GM21423 (cell line): ENCODE measurements at regions not wholly inside any gene's neighbourhood (a gene's known extent, or its start where the extent isn't known, plus 50 kb on each side); places are given as distances from the start of the nearest gene placed in this dataset.

Source experiments
- ATAC-seq: cut with Tn5 transposase; IDR thresholded peaks from one replicate; pipeline ENCODE4 v1.9.1; 2021; ENCODE audit warnings: mild to moderate bottlenecking, moderate library complexity; ENCODE audit not compliant: unreplicated experiment

DNA sequence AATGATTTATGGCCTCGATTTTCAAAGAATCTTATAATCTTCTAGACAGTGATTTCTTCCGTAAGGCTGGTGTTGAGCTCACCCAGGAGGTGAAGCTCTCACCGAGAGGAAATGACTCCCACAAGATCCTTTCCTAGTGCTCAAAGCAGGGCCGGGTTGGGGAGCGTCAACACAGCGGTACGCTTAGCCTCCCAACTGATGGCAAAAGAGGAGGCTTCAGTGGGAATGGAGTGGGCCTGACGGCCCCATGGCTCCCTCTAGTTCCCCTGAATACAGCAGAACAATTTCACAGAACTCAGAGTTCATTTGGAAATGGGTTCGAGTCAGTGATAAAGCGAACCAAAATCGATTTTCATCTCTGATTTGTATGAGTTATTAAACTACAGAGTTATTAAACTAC lies 449.5 kb downstream of the KLF12 start:
- no peak for ATAC-seq

DNA sequence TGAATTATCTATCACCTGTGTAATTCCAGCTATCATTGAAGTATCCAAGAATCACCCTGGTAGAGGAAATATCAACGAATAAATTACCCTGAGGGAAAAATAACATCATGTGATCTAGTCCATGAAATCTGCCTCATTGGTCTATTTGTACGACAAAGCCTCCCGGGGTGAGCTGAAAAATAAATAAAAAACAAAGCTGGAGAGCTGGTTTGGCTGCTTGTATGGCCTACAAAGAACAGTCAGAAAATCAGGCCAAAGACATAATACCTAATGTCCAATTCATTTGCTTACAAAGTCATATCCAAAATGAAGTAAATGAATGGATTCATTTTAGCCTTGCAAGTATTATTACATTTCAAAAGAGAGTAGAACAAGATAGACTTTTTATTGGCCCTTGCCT lies 449.9 kb downstream of the KLF12 start:
- ATAC-seq = no peak

DNA sequence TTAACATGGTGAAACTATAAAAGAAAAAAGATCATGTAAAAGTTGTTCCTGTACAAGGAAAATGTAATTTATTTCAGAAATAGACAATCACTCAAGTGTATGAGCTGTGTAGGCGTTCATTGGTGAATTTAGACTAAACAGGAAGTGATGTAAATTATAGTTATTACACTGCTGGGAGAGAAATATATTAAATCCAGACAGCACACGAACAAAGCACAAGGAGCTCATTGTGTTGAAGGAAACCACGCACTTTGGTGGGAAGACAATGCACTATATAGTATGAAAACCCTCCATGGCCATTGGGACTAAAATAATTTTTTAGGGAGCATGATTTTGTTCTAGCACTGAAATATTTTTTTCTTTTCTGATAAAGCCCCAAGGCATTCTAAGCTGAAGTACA lies 450.5 kb downstream of the KLF12 start:
- no peak for ATAC-seq

DNA sequence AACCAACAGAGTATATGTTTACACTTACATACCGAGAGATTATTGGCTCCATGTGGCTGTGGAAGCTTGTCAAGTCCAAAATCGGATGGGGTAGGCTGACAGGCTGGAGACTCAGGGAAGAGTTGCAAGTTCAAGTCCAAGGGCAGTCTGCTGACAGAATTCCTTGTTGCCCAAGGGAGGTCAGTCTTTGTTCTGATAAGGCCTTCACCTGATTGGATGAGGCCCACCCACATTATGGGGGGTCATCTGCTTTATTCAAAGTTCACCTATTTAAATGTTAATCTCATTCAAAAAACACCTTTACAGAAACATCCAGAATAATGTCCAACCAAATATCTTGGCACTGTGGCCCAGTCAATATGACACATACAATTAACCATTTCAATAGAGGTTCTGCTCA lies 452.4 kb downstream of the KLF12 start:
- ATAC-seq = no peak

DNA sequence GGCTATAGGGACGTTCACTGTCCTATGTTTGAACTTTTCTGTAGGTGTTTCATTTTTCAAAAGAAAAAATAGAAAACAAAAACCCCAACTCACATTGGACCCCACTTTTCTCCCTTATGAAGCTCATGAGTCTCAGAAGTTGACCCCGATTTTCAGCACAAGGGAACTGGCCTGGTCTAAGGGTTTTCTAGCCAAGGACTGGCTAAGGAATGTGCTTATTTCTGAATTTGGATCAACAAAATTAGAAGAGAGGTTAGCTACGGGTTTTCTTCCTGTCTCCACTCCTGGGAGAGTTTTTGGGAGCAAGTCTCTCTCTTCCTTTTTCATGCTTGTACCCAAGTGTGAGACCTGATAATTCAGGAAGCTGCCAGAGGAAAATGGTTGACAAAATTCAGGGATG lies 453.2 kb downstream of the KLF12 start:
- ATAC-seq = no peak

DNA sequence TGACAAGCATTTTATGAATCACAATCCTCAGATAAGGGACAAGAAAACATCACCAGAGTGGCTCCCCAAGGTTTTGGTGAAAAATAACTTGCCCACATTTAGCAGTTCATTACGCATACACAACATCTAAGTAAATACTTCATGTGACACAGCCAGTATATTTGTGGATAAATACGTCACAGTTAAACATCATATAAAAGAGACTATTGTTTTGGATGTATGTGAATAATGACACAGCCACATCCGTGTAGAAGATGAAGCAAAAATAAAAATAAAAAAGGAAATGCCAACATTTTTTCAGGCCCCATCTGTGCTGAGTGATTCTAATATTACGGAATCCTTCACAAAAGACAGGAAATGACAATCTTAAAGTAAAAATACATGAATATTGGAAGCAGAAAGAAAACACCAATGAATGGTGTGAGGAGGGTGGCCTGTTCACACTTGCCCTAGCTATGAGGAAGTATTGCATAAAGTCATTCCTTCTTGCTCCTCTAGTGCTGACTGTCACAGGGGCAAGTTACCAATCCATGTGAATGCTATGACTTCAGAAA lies 457.1 kb downstream of the KLF12 start:
- no peak for ATAC-seq

DNA sequence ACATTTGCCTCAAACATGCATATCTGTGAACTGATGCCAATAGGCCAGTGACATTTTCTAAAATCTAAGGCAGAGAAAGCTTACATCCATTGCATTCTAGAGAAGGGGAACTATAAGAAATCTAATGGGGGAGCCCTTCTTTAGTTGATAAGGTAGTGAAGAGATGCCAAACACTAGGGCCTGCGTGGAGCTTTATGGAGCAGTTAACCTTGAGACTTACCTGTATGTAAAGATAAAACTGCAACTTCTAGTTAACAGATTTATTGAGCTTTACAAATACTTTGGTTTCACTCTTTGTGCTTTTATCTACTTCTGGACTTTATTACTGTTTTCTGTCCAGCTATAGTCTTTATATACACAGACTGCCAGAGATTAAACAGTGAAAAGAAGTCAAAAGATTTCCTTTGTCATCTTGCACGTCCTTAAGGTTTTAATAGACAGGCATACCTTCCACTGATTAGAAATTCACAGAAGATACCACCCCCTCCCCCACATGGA lies 457.6 kb downstream of the KLF12 start:
- ATAC-seq = no peak

DNA sequence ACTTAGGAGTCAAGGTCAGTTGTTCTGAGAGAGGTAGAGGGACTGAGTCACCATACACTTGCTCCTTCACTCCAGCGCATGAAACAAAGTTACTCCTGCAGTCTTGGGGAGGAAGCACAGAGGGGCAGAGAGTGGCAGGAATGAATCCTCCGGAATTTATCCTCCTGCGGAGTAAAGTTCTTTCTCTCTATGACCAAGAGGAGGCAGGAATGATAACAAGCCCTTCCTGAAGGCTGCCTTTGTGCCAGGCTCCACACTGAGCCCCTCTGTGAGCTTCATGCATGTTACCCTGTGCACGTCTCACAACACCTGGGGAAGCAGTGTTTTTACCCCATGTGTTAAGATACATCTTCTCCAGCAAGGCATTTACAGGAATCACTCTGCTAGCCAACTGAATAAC lies 458.4 kb downstream of the KLF12 start:
- ATAC-seq = no peak

DNA sequence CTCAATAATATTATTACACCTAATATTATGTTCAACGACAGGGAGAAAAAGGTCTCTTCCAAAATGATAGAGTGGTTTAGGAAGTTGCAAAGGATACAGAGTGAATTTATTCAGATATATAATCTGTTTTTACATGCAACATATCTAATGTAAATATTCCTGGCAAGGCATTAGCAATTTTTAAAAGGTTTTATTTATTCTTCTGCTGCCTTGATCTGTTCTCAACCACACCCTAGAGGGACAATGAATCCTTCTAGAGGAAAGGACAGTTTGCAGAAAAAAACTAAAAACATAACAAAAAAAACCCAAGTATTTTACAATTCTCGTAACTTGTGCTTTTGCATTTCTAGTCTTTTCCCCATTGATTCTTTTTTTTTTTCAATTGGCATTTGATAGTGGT lies 459.6 kb downstream of the KLF12 start:
- ATAC-seq = no peak

DNA sequence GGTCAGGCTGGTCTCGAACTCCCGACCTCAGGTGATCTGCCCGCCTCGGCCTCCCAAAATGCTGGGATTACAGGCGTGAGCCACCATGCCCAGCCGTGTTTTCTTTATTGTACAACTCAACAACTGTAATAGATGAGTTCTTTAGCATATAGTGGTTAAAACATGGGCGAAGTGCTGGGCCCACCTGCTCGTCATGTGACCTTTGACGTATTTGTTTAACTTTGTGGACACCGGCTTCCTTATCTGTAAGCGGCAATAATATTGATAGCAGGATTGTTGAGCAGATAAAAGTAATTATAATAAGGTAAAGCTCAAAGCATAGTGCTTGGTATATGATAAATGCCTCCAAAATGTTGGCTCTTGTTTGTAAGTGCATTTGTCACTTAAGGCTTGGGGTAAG lies 460.3 kb downstream of the KLF12 start:
- no peak for ATAC-seq

DNA sequence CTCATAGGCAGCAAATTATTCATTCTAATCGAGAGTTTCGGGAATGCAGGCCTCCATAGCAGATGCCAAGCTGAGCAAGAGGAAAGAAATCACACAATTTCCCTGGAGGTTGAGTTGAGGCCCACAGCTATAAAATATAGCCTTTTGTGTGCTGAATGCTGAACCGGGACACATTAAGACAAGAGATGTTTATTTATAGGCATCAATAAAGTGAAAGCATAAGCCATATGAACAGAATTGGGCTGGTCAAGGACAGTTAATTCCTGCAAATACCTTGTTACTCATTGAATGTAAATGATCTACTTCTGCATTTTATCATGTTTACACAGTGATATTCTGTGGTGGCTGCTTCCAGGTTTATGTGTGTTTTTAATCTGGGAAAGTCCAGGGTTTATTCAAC lies 461.7 kb downstream of the KLF12 start:
- ATAC-seq = no peak

DNA sequence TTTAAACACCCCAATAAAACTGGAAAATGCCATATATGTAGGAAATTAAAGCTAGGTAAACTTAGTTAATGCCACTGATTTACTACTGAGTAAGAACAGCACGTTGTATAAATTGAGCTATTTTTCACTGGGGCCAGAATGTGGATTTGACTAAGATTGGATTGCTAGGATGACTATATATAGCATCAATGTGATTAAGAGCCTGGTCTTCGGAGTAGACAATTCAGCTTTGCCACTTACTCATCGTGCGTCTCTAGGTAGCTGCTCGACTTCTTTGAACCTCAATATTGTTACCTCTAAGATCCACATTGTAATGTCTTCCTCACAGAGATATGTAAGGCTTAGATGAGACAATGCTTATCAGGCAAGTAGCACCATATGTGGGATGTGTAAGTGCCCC lies 462.5 kb downstream of the KLF12 start:
- no peak for ATAC-seq

DNA sequence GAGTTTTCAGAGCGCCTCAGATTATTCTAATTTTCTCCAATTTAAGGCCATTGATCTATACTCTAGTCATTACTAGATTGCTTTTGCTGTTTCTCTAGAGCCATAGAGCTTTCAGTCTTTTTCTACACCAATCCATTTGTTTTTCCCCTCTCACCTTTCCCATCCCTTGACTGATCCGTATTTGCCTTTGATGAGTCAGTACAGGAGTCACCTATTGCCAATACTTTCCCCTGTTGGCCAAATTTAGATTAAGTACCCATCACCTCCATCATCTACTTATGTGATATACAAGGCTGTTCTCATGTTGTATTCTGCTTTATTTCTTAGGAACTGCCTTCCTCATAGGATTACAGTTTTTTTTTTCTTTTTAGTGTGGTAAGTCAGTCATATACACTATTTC lies 463.2 kb downstream of the KLF12 start:
- ATAC-seq = no peak

DNA sequence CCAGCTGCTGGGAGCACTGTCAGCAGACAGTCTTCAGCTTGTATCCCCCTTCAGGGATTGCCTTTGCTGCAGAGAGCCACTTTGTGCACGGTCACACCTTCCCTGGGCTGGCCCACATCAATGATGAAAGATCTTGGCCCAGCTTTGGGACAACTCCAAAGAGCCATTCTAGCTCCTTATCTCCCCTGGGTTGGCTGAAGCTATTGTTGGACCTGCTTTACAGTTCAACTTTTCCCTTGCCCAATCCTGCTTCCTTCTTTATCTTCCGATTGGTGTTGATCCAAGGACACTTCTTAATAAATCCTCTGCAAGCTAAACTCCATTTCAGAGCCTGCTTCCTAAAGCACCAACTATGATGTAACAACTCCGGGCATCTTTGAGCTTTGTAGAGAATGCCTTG lies 466.4 kb downstream of the KLF12 start:
- ATAC-seq = no peak

DNA sequence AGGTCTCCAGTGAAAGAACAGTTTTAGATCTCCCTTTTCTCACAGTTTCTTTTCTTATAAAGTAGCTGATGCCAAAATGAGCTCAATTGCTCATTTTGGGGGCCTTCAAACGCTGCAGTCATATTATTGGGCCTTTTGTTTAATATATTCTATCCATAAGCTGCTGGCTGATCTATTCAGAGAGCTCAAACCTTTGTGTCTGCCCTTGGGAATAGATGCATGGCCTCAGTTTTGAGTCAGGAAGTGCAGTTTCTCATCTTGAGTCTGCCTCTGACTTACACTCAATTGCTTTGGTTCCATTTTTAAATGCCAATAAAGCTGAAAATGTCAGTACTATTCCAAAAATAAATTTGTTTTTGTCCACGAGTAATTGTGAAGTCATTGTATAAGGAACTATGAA lies 468.9 kb downstream of the KLF12 start:
- no peak for ATAC-seq

DNA sequence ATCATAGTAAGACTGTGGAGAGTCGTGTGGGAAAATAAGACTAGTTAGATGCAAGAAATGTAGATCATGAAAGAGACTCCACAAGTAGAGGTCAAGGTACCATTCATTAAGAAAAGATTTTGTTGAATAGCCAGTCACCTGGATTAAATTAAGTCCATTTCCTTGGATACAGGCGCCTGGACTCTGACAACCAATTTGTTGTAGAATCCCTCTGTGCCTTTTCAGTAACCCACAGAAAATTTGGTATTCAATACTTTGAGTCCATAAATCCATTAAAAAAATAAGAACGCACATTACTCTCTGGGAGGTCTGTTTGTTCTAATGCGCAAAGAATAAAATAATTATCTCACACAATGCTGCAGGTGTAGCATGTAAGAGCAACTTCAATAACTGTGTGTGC lies 469.4 kb downstream of the KLF12 start:
- ATAC-seq = no peak

DNA sequence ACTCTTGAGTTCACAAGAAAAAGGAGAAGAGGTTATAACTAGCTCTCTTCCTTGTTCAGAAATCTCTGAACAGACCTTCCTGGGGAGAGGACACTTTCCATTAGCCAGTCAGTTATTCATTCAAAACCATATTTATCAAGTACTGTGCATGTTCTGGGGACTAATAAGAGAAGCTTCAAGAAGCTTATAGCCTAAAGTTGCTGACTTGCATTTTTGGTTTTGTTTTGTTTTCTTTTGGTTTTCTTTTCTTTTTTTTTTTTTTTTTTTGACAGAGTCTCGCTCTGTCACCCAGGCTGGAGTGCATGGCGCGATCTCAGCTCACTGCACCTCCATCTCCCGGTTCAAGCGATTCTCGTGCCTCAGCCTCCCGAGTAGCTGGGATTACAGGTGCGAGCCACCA lies 471.4 kb downstream of the KLF12 start:
- no peak for ATAC-seq

DNA sequence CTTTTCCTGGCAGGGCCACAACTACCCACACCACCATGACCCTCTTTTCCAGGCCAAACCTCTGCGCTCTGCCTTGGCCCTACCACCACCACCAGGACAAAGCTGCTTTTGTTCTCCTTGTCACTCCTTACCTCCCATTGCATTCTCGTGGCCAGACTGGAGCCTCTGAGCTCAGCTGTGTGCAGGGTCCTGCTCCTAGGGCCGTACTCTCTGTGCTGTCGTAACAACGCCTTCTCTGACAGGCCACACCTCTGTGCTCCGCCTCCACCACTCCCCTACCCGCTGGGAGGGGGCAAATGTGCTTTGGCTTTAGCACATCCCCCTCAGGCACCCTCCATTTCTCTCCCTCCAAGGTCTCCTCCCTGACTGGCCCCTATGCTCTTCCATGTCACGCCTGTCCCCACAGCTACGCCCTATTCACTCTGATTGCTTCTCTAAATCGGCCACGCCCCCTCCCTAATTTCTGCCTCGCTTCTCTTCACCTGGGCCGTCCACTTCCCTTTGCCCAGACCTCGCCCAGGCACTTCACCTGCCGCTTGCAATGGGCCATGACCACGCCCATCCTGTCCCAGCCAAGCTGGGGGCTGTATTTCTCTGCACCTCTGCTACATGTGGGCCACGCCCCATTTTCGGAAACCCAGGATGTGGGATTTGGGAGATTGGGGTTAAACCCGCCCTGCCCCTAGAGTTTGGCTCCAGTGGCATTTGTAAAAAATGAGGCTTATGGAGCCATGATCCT lies 472.3 kb downstream of the KLF12 start:
- ATAC-seq = no peak

DNA sequence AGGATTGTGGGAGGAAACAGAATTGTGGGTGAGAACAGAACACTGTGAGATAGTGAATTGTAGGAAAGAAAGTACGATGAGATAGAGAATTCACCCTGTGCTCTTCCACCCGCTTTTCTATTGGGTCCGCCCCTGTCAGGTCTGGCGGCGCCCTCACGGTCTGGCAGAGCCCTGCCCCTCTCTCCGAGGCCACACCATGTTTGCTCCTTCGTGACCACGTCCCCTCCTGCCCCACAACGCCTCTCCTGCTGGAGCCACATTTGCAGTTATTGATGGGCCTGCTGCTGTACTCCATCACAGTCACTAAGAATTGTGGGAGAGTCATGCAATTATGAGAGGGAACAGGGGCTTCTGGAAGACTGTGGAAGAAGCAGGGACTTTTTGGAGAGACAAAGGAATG lies 473.1 kb downstream of the KLF12 start:
- ATAC-seq = no peak

DNA sequence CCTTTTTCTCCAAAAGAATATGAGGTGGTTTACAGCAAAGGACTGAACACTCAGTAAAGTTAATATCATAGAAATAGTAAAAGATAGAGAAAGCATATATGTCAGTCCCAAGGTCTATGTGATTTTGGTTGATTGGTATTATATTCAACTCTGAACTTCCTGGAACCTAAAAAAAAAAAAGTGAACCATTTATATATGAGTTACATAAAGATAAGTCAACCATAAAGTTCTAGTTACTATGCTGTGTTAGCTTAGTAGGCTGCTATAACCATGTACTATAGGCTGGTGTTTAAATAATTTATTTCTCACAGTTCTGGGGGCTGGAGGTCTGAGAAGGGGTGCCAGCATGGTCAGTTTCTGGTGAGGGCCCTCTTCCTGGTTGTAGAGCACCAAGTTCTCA lies 475.6 kb downstream of the KLF12 start:
- no peak for ATAC-seq

DNA sequence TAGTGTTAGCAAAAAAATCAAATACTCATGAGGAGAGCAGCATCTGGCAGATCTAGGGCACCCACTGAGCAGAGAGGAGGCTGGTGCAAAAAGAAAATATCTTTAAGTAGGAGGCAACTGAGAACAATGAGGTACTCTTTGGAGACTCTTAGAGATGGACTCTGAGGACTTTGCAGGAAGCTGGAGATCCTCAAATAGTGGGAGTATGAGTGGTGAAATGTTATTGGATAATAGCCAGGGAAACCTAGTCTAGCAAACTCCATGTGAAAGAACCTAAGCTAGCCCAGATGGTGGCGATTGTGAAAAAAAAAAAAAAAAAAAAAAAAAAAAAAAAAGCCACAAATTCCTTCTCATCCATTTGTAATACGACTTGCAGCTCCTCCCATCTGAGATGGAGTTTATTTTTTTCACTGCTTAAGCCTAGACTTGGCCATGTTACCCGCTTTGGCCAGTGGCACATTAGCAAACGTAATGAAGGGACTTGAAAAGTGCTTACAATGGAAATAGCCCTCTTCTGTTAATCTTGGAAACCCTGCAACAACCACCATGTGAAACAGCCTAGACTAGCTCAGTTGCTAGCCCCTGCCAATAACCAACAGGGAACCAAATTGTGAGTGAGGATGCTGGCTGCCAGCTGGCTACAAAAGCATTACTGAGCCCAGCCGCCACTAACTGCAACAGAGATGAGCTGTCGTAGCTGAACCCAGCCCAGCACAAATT lies 476.2 kb downstream of the KLF12 start:
- ATAC-seq = no peak

DNA sequence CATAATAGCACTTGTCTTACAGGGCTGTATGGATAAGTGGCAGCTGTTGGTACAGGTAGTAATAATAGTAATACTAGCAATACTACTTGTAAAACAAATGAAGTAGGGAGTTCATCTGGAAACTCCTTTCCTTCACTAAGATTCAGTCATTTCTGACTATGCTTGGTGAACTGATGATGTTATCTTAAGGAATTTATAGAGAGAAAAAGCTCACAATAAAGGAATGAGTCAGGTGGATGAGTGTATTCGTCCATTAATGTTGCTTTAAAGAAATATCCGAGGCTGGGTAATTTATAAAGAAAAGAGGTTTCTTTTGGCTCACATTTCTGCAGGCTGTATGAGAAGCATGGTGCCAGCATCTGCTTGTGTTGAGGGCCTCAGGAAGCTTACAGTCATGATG lies 477.3 kb downstream of the KLF12 start:
- ATAC-seq = no peak
